ENCODE measurements at regions not wholly inside any gene's neighbourhood (a gene's known extent, or its start where the extent isn't known, plus 50 kb on each side); places are given as distances from the start of the nearest gene placed in this dataset.
A peak's percentile ranks its signal among the peaks of the same experiment; 100 is the strongest.

- Histone ChIP-seq H3K9me3 (no peaks in the 10 kb centered on the region), H3K36me3 (no peaks in the 10 kb centered on the region), H3K27ac (peak overlapping the region in 2 of 3 donors; percentile 26 to 55), H3K4me1 (peaks cover 34% of the 10 kb centered on the region in 2 donors), H3K4me3 (replicated peaks in 1 of 3) (no peak overlapping the region), H3K27me3 (no peaks in the 10 kb centered on the region)
- intact Hi-C loops (cut with DNase I): no loop called here
- whole genome bisulfite sequencing, 2 donors: 86 to 89% methylated on average over 5 of the region's 5 CpGs
- TF ChIP-seq POLR2A (IDR thresholded peaks at IDR 0.05): no peak
- TF ChIP-seq CTCF (IDR thresholded peaks at IDR 0.05): no peak
- DNase-seq: no peak
Observed at GRCh38 chr14:71414631-71415403, 507.6 kb downstream of the PCNX1 start.

GRCh38 chr14:71415404-71415690 is 508.1 kb downstream of the PCNX1 start:
- intact Hi-C loops (cut with DNase I): no loop called here
- peak; percentile 30 to 34 for DNase-seq
- H3K9me3 ChIP-seq: no peaks in the 10 kb centered on the region
- H3K4me3 ChIP-seq (replicated peaks in 1 of 3): no peak overlapping the region
- H3K36me3 ChIP-seq: no peaks in the 10 kb centered on the region
- WGBS, 2 donors: 6 to 24% methylated on average over 1 of the region's 1 CpG
- H3K27ac ChIP-seq: peak overlapping the region; percentile 26 to 73 (median 27)
- H3K4me1 ChIP-seq: peaks cover 34% of the 10 kb centered on the region in 2 donors
- no peaks in the 10 kb centered on the region for H3K27me3 ChIP-seq
- TF ChIP-seq CTCF (IDR thresholded peaks at IDR 0.05) (no peak), POLR2A (IDR thresholded peaks at IDR 0.05) (no peak)

GRCh38 chr14:71416392-71416791 is 509.1 kb downstream of the PCNX1 start:
- H3K4me3 ChIP-seq (replicated peaks in 1 of 3): no peak overlapping the region
- intact Hi-C loops (cut with DNase I): no loop called here
- H3K27ac ChIP-seq: peak overlapping the region in 1 of 3 donors; percentile 73
- 94 to 97% methylated on average over 3 of the region's 3 CpGs for WGBS, 2 donors
- no peaks in the 10 kb centered on the region for H3K9me3 ChIP-seq
- TF ChIP-seq POLR2A (IDR thresholded peaks at IDR 0.05) (no peak), CTCF (IDR thresholded peaks at IDR 0.05) (no peak)
- DNase-seq: no peak
- no peaks in the 10 kb centered on the region for H3K36me3 ChIP-seq
- no peaks in the 10 kb centered on the region for H3K27me3 ChIP-seq
- H3K4me1 ChIP-seq: peaks cover 28 to 34% of the 10 kb centered on the region in 2 donors

GRCh38 chr14:71418532-71419245 is 511.4 kb downstream of the PCNX1 start:
- WGBS, 2 donors: 85 to 87% methylated on average over 10 of the region's 10 CpGs
- intact Hi-C loops (cut with DNase I): no loop called here
- no peak for DNase-seq
- peaks cover 28 to 34% of the 10 kb centered on the region in 2 donors for H3K4me1 ChIP-seq
- TF ChIP-seq CTCF (IDR thresholded peaks at IDR 0.05) (no peak), POLR2A (IDR thresholded peaks at IDR 0.05) (no peak)
- H3K4me3 ChIP-seq (replicated peaks in 1 of 3): no peak overlapping the region
- no peaks in the 10 kb centered on the region for H3K9me3 ChIP-seq
- no peaks in the 10 kb centered on the region for H3K36me3 ChIP-seq
- H3K27me3 ChIP-seq: no peaks in the 10 kb centered on the region
- peak overlapping the region; percentile 42 to 83 (median 67) for H3K27ac ChIP-seq

- no peak for DNase-seq
- Histone ChIP-seq H3K27me3 (no peaks in the 10 kb centered on the region), H3K4me3 (replicated peaks in 1 of 3) (no peak overlapping the region), H3K36me3 (no peaks in the 10 kb centered on the region), H3K27ac (no peak overlapping the region), H3K4me1 (peaks cover 6 to 7% of the 10 kb centered on the region in 2 donors), H3K9me3 (no peaks in the 10 kb centered on the region)
- intact Hi-C loops (cut with DNase I): no loop called here
- TF ChIP-seq POLR2A (IDR thresholded peaks at IDR 0.05): no peak
- no peak for TF ChIP-seq CTCF (IDR thresholded peaks at IDR 0.05)
- 96 to 100% methylated on average over 2 of the region's 2 CpGs for WGBS, 2 donors
Observed at GRCh38 chr14:71423481-71423880, 508.7 kb upstream of the RGS6 start.
